Heart left ventricle (tissue), 13 donors: ENCODE measurements at regions not wholly inside any gene's neighbourhood (a gene's known extent, or its start where the extent isn't known, plus 50 kb on each side); places are given as distances from the start of the nearest gene placed in this dataset.

Experiments
- CTCF ChIP-seq, 12 donors: fragments of 200-600 bp; sonication (generic) in 4 of 12; IDR thresholded peaks; one replicate each; pipeline versions ENCODE4 v1.5.0 to v1.8.0; 2018 to 2022; ENCODE audit warnings: antibody characterized with exemption in 12 of 12, mild to moderate bottlenecking in 5 of 12
- POLR2A ChIP-seq, 2 donors: fragments of 450-650 bp; IDR thresholded peaks; one replicate each; pipeline ENCODE4 v1.6.1; 2017; ENCODE audit warnings: antibody characterized with exemption in 2 of 2, mild to moderate bottlenecking in 2 of 2, moderate library complexity in 2 of 2
- donor health status: ischemic (EF 13 %, LVEDD 7.1; RV severe dilation, severe dysfunction).
- donor health status: DM: no; HTN: yes; CAD: no.
- donor health status: DM: no; HTN: no; CAD: no.
- donor health status: ischemic (EF 25% LVEDD 6.9; RV normal size, moderate dysfunction).
- donor health status: ischemic (EF 25% LVEDD 5.7; RV mildly dilated, moderate dysfunction).
- donor health status: ischemic (EF 35%, LVEDD 5.7; RV mildly dilated, moderate dysfunction).
- donor health status: nonischemic (EF 11% LVEDD 7.7; RV severe dilation, severe dysfunction).
- donor health status: DM: yes; HTN: yes; CAD: no.
- donor health status: PGD.
- donor health status: ischemic (EF 29% LVEDD 5.4; RV normal size, mild dysfunction).
- donor health status: nonischemic (EF 23%, LVEDD 6.1; RV moderate dilation, normal function).

- TF ChIP-seq CTCF (IDR thresholded peaks at IDR 0.05) (no peak), POLR2A (IDR thresholded peaks at IDR 0.05) (no peak)
Observed at GRCh38 chr4:137378821-137379220, 153.5 kb downstream of the PCDH18 start.
